Activated CD8-positive, alpha-beta T cell treated with anti-CD3 and anti-CD28 coated beads for 36 hours (primary cell): ENCODE measurements at regions not wholly inside any gene's neighbourhood (a gene's known extent, or its start where the extent isn't known, plus 50 kb on each side); places are given as distances from the start of the nearest gene placed in this dataset.

Experiments used
- ATAC-seq: fragments of 200-7000 bp; cut with Tn5 transposase; one replicate; pipeline ENCODE4 v1.10.0; 2021; ENCODE audit warnings: mild to moderate bottlenecking, moderate library complexity
- CTCF ChIA-PET: fragments of 350-600 bp; sonication (Branson Sonifier 250); formaldehyde crosslinking; loops from one replicate; lab custom pipeline; 2021; ENCODE audit warnings: antibody characterized with exemption; lab: Charles Lee
- POLR2A ChIA-PET: fragments of 350-600 bp; sonication (Branson Sonifier 250); formaldehyde crosslinking; loops from one replicate; lab custom pipeline; 2021; ENCODE audit warnings: antibody characterized with exemption; lab: Charles Lee
- DNase-seq: peaks from one replicate; pipeline ENCODE4 v3.0.0-alpha.2; 2020
- H3K27ac Mint-ChIP-seq: one replicate; pipeline ENCODE4 v1.8.0; 2021; ENCODE audit warnings: mild to moderate bottlenecking, mixed read lengths
- H3K27me3 Mint-ChIP-seq: one replicate; pipeline ENCODE4 v1.8.0; 2021; ENCODE audit warnings: mixed read lengths
- H3K36me3 Mint-ChIP-seq: one replicate; pipeline ENCODE4 v1.8.0; 2021; ENCODE audit warnings: low read depth, mixed read lengths
- H3K4me1 Mint-ChIP-seq: one replicate; pipeline ENCODE4 v1.8.0; 2021; ENCODE audit warnings: low read depth, mixed read lengths
- H3K4me3 Mint-ChIP-seq: one replicate; pipeline ENCODE4 v1.8.0; 2021; ENCODE audit warnings: mild to moderate bottlenecking, moderate library complexity, mixed read lengths
- H3K9me3 Mint-ChIP-seq: one replicate; pipeline ENCODE4 v1.8.0; 2021; ENCODE audit warnings: mixed read lengths
- intact Hi-C: fragments of 100-400 bp; cut with micrococcal nuclease; formaldehyde crosslinking; loops from one replicate; pipeline ENCODE4 v1.10.0; 2022
- TF ChIP-seq, protein P1 (sequence below): fragments of 200-600 bp; IDR thresholded peaks from one replicate; pipeline ENCODE4 v1.8.0; 2022; ENCODE audit warnings: antibody characterized with exemption, mild to moderate bottlenecking

DNA sequence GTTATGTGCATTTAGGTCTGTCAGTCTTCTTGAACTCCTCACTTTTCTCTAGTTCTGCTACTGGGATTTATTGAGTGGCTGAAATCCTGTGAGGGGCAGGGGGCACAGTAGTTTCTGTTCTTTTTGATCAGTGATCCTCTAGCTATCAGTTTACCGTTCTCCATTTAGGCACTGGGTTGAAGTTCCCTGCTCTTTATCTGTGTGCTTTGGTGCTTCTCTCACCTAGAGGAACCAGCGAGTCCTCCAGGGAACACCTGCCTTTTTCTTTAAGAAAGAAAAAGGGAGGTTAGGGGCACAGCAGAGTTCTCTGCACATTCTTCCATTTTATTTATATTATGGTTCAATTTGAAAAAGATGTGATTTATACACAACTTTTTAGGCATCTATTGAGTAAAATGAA is 503.0 kb upstream of the AGA start:
- Mint-ChIP-seq H3K9me3 (no peaks in the 10 kb centered on the region), H3K27ac (no peak overlapping the region), H3K36me3 (no peaks in the 10 kb centered on the region), H3K4me1 (no peaks in the 10 kb centered on the region), H3K27me3 (no peaks in the 10 kb centered on the region), H3K4me3 (no peak overlapping the region)
- DNase-seq (no peak), ATAC-seq (no peak)
- intact Hi-C loops: no loop called here
- TF ChIP-seq, protein P1, sequence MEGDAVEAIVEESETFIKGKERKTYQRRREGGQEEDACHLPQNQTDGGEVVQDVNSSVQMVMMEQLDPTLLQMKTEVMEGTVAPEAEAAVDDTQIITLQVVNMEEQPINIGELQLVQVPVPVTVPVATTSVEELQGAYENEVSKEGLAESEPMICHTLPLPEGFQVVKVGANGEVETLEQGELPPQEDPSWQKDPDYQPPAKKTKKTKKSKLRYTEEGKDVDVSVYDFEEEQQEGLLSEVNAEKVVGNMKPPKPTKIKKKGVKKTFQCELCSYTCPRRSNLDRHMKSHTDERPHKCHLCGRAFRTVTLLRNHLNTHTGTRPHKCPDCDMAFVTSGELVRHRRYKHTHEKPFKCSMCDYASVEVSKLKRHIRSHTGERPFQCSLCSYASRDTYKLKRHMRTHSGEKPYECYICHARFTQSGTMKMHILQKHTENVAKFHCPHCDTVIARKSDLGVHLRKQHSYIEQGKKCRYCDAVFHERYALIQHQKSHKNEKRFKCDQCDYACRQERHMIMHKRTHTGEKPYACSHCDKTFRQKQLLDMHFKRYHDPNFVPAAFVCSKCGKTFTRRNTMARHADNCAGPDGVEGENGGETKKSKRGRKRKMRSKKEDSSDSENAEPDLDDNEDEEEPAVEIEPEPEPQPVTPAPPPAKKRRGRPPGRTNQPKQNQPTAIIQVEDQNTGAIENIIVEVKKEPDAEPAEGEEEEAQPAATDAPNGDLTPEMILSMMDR: no peak
- ChIA-PET CTCF (no interaction called here), POLR2A (no interaction called here)

DNA sequence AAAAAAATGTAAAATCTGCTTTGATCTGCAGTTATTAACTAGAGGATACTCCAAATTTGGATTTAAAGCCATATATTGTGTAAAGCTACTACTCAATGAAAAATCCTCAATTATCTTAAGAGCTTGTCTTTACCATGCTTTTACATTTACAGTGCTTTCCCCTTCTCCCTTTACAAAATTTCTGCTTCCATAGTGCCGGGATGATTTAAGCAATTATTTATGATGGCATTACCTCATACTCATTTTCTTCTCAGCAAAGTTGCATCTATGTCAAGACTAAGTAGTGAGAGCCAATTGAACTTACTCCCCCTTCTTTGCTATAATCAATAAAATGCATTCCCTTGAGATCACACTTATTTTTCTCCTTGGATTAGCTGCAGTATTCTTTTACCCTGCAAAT is 505.4 kb upstream of the AGA start:
- H3K9me3 Mint-ChIP-seq: no peaks in the 10 kb centered on the region
- DNase-seq: no peak
- H3K27ac Mint-ChIP-seq: no peak overlapping the region
- no peak for ATAC-seq
- ChIA-PET CTCF (no interaction called here), POLR2A (no interaction called here)
- no peaks in the 10 kb centered on the region for H3K27me3 Mint-ChIP-seq
- intact Hi-C loops: no loop called here
- no peaks in the 10 kb centered on the region for H3K36me3 Mint-ChIP-seq
- TF ChIP-seq, protein P1: no peak
- H3K4me3 Mint-ChIP-seq: no peak overlapping the region
- no peaks in the 10 kb centered on the region for H3K4me1 Mint-ChIP-seq

DNA sequence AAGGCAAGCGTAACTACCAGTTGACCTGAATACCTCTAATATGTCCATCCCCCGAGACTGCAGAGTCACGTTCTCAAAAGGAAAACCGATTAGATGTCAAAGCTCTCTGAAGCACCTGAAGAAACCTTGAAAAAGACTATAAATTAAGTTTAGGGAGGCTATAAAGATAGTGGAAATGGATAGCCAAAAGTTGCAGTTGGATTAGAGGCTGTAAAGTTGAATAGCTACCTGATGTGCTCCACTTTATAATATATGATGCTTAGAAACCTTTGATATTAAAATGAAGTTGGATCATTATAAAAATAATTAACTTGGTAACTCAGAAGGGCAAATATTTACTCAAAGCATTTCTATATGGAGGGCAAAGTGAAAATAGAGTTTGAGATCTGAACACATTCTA is 506.6 kb upstream of the AGA start:
- ChIA-PET POLR2A (no interaction called here), CTCF (no interaction called here)
- TF ChIP-seq, protein P1: no peak
- Mint-ChIP-seq H3K27me3 (no peaks in the 10 kb centered on the region), H3K36me3 (no peaks in the 10 kb centered on the region), H3K4me1 (no peaks in the 10 kb centered on the region), H3K9me3 (no peaks in the 10 kb centered on the region), H3K27ac (no peak overlapping the region), H3K4me3 (no peak overlapping the region)
- DNase-seq (no peak), ATAC-seq (no peak)
- intact Hi-C loops: no loop called here

DNA sequence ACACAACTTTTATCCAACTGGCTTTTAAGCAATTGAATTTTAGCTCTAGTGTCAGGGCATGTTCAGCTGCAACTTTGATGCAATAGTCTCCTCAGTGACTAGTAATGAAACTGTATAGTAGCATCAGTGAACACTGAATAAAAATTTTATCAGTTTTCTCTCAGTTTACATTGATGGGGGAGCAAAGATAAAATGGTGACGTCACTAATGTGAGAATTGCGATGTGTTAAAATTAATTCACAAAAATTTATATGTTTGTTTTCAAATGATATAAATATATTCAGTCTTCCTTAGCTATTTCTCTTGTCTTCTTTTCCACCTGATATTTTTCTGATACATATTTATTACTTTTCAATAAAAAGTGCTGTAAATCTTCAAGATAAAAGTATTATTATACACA is 508.8 kb upstream of the AGA start:
- DNase-seq: no peak
- intact Hi-C loops: no loop called here
- ChIA-PET CTCF (interaction anchor here (0.6 to 0.7 kb wide), 3 partner anchors 925 to 1986 kb away, joined by 3 to 4 read pairs (median 3); no protein-coding TSS in a partner anchor), POLR2A (no interaction called here)
- no peak overlapping the region for H3K27ac Mint-ChIP-seq
- no peak for ATAC-seq
- H3K4me1 Mint-ChIP-seq: no peaks in the 10 kb centered on the region
- no peaks in the 10 kb centered on the region for H3K27me3 Mint-ChIP-seq
- no peaks in the 10 kb centered on the region for H3K9me3 Mint-ChIP-seq
- no peaks in the 10 kb centered on the region for H3K36me3 Mint-ChIP-seq
- no peak overlapping the region for H3K4me3 Mint-ChIP-seq
- TF ChIP-seq, protein P1: no peak

DNA sequence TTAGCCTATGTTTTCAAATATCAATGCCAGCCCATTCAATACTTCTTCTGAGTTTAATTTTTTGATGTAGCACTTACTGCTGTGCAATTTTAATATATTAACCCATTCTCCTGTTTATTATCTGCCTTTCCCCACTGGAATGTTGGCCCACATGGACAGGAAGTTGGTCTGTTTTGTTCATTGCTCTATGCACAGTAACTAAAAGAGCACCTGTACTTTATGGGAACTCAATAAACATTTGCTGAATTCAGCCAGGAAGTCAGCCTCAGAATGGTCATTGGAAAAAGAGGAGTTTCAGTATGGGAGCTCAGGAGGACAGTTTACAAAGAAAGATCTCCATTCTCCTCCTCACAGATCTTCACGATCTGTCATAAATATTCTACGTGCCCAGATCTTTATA is 510.5 kb upstream of the AGA start:
- no peak overlapping the region for H3K27ac Mint-ChIP-seq
- CTCF ChIA-PET: interaction anchor here (1.0 kb wide), 1 partner anchor 23 kb away, joined by 3 read pairs; no protein-coding TSS in a partner anchor
- no peaks in the 10 kb centered on the region for H3K9me3 Mint-ChIP-seq
- no peaks in the 10 kb centered on the region for H3K27me3 Mint-ChIP-seq
- H3K4me3 Mint-ChIP-seq: no peak overlapping the region
- DNase-seq (no peak), ATAC-seq (no peak)
- intact Hi-C loops: no loop called here
- TF ChIP-seq, protein P1: no peak
- POLR2A ChIA-PET: no interaction called here
- no peaks in the 10 kb centered on the region for H3K4me1 Mint-ChIP-seq
- no peaks in the 10 kb centered on the region for H3K36me3 Mint-ChIP-seq
